ENCODE measurements at regions not wholly inside any gene's neighbourhood (a gene's known extent, or its start where the extent isn't known, plus 50 kb on each side); places are given as distances from the start of the nearest gene placed in this dataset.

DNA sequence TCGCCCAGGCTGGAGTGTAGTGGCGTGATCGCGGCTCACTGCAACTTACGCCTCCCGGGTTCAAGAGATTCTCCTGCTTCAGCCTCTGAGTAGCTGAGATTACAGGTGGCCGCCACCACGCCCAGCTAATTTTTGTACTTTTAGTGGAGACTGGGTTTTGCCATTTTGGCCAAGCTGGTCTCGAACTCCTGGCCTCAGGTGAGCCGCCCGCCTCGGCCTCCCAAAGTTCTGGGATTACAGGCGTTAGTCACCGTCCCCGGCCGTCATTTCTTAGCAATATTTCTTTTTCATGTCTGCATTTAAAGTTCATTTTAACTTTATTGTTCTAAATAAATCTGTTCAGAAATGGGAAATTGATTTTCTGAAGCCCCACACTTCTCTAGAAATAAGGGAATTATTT, 597.3 kb upstream of the DDX18 start:
- TF ChIP-seq, protein P1, sequence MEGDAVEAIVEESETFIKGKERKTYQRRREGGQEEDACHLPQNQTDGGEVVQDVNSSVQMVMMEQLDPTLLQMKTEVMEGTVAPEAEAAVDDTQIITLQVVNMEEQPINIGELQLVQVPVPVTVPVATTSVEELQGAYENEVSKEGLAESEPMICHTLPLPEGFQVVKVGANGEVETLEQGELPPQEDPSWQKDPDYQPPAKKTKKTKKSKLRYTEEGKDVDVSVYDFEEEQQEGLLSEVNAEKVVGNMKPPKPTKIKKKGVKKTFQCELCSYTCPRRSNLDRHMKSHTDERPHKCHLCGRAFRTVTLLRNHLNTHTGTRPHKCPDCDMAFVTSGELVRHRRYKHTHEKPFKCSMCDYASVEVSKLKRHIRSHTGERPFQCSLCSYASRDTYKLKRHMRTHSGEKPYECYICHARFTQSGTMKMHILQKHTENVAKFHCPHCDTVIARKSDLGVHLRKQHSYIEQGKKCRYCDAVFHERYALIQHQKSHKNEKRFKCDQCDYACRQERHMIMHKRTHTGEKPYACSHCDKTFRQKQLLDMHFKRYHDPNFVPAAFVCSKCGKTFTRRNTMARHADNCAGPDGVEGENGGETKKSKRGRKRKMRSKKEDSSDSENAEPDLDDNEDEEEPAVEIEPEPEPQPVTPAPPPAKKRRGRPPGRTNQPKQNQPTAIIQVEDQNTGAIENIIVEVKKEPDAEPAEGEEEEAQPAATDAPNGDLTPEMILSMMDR (IDR thresholded peaks at IDR 0.05), result no peak
- TF ChIP-seq POLR2A (IDR thresholded peaks at IDR 0.05), result no peak

Measured in lower leg skin (tissue), 3 donors.